Neural progenitor cell (in vitro differentiated cells): ENCODE measurements at regions not wholly inside any gene's neighbourhood (a gene's known extent, or its start where the extent isn't known, plus 50 kb on each side); places are given as distances from the start of the nearest gene placed in this dataset.

ENCODE experiments used
- CTCF ChIP-seq: fragments of 200-600 bp; sonication (generic); IDR thresholded peaks from 2 replicates; pipeline ENCODE4 v1.5.1; 2017; ENCODE audit warnings: antibody characterized with exemption, mild to moderate bottlenecking
- EZH2 ChIP-seq: fragments of 200-600 bp; sonication (generic); IDR thresholded peaks from 2 replicates; pipeline ENCODE4 v1.6.1; 2017; ENCODE audit warnings: antibody characterized with exemption, mild to moderate bottlenecking, moderate library complexity

DNA sequence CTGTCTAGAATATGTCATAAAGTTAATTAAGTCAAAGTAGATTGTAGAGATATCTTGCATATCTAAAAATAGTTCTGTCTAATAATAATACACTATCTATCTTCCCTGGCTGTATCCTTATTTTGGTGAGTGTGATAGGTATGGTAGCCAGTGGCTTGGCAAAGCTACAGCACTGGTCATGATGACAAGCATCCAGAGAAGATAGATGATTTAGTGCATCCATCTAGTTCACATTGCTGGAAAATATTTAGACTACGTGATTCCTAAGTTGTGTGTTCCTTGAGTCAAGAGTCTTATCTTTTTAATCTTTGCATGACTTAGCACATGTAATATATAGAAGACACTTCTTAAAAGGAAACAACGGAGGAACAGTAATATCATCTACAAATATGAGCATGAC, 711.2 kb upstream of the KCND2 start:
- TF ChIP-seq CTCF (no peak), EZH2 (no peak)
